ENCODE measurements at regions not wholly inside any gene's neighbourhood (a gene's known extent, or its start where the extent isn't known, plus 50 kb on each side); places are given as distances from the start of the nearest gene placed in this dataset.

DNA sequence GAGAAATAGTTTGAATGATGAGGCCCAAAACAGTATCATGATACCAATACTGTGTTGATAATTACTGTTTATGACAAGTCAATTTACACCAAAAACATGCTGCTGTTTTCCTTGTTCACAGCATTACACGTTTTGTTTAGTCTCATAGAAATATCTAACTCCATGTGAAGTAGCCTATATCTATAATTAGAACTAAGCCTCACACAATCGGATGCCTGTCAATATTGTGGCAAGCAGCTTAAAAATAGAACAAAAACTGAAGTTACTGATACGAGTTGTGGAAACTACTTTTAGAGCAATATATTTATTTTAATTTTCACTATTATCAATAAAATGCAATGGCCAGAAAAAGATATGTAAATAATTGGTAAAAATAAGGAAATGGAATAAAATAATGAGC lies 470.8 kb downstream of the ZEB2 start:
- Mint-ChIP-seq H3K27me3 (ENCODE audit: low read depth in 3 of 3) (peaks cover 0 to 1% (median 0%) of the 10 kb centered on the region in 3 donors), H3K27ac (no peak overlapping the region), H3K4me3 (no peak overlapping the region), H3K9me3 (no peaks in the 10 kb centered on the region), H3K4me1 (no peaks in the 10 kb centered on the region), H3K36me3 (no peaks in the 10 kb centered on the region)
- Histone ChIP-seq H3K4me1 (ENCODE audit: control insufficient read depth in 1 of 2, insufficient read depth in 2 of 2, low read length in 2 of 2) (no peaks in the 10 kb centered on the region), H3K4me3 (replicated peaks in 1 of 3; ENCODE audit: low read depth in 2 of 3, low read length in 3 of 3) (no peak overlapping the region), H3K36me3 (replicated peaks in 1 of 2; ENCODE audit: control insufficient read depth in 1 of 2, insufficient read depth in 2 of 2, low read length in 2 of 2) (no peaks in the 10 kb centered on the region), H4K20me1 (ENCODE audit: insufficient read depth, low read length) (no peaks in the 10 kb centered on the region), H3K27ac (ENCODE audit: low read depth in 1 of 2, low read length in 2 of 2) (no peak overlapping the region), H3K9ac (ENCODE audit: insufficient read depth, low read length, poor library complexity, severe bottlenecking) (no peak overlapping the region), H3K4me2 (replicated peaks; ENCODE audit: extremely low read depth, low read length, poor library complexity, severe bottlenecking) (no peak overlapping the region), H2AFZ (ENCODE audit: insufficient read depth, low read depth, low read length, poor library complexity, severe bottlenecking) (no peak overlapping the region), H3K27me3 (ENCODE audit: control insufficient read depth in 2 of 2, insufficient read depth in 2 of 2, low read length in 2 of 2) (no peaks in the 10 kb centered on the region), H3K9me3 (replicated peaks in 1 of 2; ENCODE audit: control insufficient read depth in 1 of 2, insufficient read depth in 1 of 2, low read length in 2 of 2) (no peaks in the 10 kb centered on the region), H3K79me2 (ENCODE audit: insufficient read depth, low read length) (no peaks in the 10 kb centered on the region)
- TF ChIP-seq, protein P1, sequence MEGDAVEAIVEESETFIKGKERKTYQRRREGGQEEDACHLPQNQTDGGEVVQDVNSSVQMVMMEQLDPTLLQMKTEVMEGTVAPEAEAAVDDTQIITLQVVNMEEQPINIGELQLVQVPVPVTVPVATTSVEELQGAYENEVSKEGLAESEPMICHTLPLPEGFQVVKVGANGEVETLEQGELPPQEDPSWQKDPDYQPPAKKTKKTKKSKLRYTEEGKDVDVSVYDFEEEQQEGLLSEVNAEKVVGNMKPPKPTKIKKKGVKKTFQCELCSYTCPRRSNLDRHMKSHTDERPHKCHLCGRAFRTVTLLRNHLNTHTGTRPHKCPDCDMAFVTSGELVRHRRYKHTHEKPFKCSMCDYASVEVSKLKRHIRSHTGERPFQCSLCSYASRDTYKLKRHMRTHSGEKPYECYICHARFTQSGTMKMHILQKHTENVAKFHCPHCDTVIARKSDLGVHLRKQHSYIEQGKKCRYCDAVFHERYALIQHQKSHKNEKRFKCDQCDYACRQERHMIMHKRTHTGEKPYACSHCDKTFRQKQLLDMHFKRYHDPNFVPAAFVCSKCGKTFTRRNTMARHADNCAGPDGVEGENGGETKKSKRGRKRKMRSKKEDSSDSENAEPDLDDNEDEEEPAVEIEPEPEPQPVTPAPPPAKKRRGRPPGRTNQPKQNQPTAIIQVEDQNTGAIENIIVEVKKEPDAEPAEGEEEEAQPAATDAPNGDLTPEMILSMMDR (IDR thresholded peaks at IDR 0.05) = no peak
- WGBS (ENCODE audit: insufficient coverage) = no CpG with 5 or more reads among the region's 3 CpGs
- DNase-seq = no peak
- intact Hi-C loops (cut with micrococcal nuclease) = no loop called here

DNA sequence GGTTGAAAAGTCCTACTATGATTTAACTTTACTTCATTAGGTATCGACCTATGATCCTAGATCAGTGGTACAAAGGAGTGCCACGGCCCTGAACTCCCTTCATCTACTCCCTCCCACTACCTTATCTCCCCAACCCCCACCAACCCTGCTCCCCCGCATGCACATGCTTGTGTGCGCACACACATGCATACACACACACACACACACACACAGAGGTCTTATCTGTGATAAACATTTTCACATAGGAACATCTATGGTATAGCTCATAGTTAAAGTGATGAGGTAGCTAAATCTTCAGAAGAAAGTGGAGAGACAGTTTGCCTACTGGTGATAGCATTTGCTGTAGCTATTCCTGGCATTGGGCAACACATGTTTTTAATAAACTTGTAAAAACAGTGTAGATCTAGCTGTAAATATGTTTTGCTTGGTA lies 471.3 kb downstream of the ZEB2 start:
- no peak overlapping the region for H2AFZ ChIP-seq (ENCODE audit: insufficient read depth, low read depth, low read length, poor library complexity, severe bottlenecking)
- no peaks in the 10 kb centered on the region for H4K20me1 ChIP-seq (ENCODE audit: insufficient read depth, low read length)
- WGBS (ENCODE audit: insufficient coverage) = 93% methylated on average over 2 of the region's 4 CpGs
- H3K9me3 ChIP-seq (replicated peaks in 1 of 2; ENCODE audit: control insufficient read depth in 1 of 2, insufficient read depth in 1 of 2, low read length in 2 of 2) = no peaks in the 10 kb centered on the region
- Mint-ChIP-seq H3K36me3 (no peaks in the 10 kb centered on the region), H3K4me3 (no peak overlapping the region), H3K27me3 (ENCODE audit: low read depth in 3 of 3) (peaks cover 0 to 1% (median 0%) of the 10 kb centered on the region in 3 donors), H3K27ac (no peak overlapping the region), H3K9me3 (no peaks in the 10 kb centered on the region), H3K4me1 (no peaks in the 10 kb centered on the region)
- intact Hi-C loops (cut with micrococcal nuclease) = no loop called here
- no peak overlapping the region for H3K4me2 ChIP-seq (replicated peaks; ENCODE audit: extremely low read depth, low read length, poor library complexity, severe bottlenecking)
- H3K27ac ChIP-seq (ENCODE audit: low read depth in 1 of 2, low read length in 2 of 2) = no peak overlapping the region
- H3K9ac ChIP-seq (ENCODE audit: insufficient read depth, low read length, poor library complexity, severe bottlenecking) = no peak overlapping the region
- no peaks in the 10 kb centered on the region for H3K79me2 ChIP-seq (ENCODE audit: insufficient read depth, low read length)
- H3K4me1 ChIP-seq (ENCODE audit: control insufficient read depth in 1 of 2, insufficient read depth in 2 of 2, low read length in 2 of 2) = no peaks in the 10 kb centered on the region
- H3K36me3 ChIP-seq (replicated peaks in 1 of 2; ENCODE audit: control insufficient read depth in 1 of 2, insufficient read depth in 2 of 2, low read length in 2 of 2) = no peaks in the 10 kb centered on the region
- no peaks in the 10 kb centered on the region for H3K27me3 ChIP-seq (ENCODE audit: control insufficient read depth in 2 of 2, insufficient read depth in 2 of 2, low read length in 2 of 2)
- no peak for DNase-seq
- TF ChIP-seq, protein P1 (IDR thresholded peaks at IDR 0.05) = no peak
- no peak overlapping the region for H3K4me3 ChIP-seq (replicated peaks in 1 of 3; ENCODE audit: low read depth in 2 of 3, low read length in 3 of 3)

All from CD14-positive monocyte (primary cell).